ENCODE measurements at regions not wholly inside any gene's neighbourhood (a gene's known extent, or its start where the extent isn't known, plus 50 kb on each side); places are given as distances from the start of the nearest gene placed in this dataset.
"Not testable (repeated sequence)": the region's sequence is repeated elsewhere in the genome, so short reads cannot be mapped to it uniquely, and the experiment has no call there.

GRCh38 chr13:90734497-90734896 is 613.0 kb upstream of the MIR17HG start:
- TF ChIP-seq CTCF (IDR thresholded peaks at IDR 0.05; ENCODE audit: insufficient read depth, low read length); POLR2AphosphoS5 (IDR thresholded peaks at IDR 0.05; ENCODE audit: low read depth); SPI1 (IDR thresholded peaks at IDR 0.05; ENCODE audit: borderline replicate concordance, low read depth): not testable (repeated sequence)
